IMR-90 (cell line): ENCODE measurements at regions not wholly inside any gene's neighbourhood (a gene's known extent, or its start where the extent isn't known, plus 50 kb on each side); places are given as distances from the start of the nearest gene placed in this dataset.

ENCODE experiments used
- ATAC-seq: fragments of 200-7000 bp; cut with Tn5 transposase; 2 replicates; pipeline ENCODE4 v1.9.1; 2020; ENCODE audit warnings: low read depth, mild to moderate bottlenecking, moderate library complexity
- BruUV-seq: library from RNA; stranded (reverse); fragments of 400-500 nt; replicated peaks from 2 replicates; lab custom pipeline; 2021; lab: Mats Ljungman, UMichigan
- CTCF ChIA-PET: fragments of 300-600 bp; formaldehyde crosslinking; extraction: SDS; loops from one replicate; lab custom pipeline; 2021; ENCODE audit warnings: antibody characterized with exemption; lab: Yijun Ruan, JAX
- POLR2A ChIA-PET: fragments of 300-600 bp; sonication (Branson Sonifier 250); formaldehyde crosslinking; loops from one replicate; lab custom pipeline; 2022; ENCODE audit warnings: antibody characterized with exemption; ENCODE audit not compliant: unreplicated experiment; lab: Charles Lee
- DNase-seq: peaks from one replicate; pipeline ENCODE4 v3.0.0; 2013
- H2AFZ ChIP-seq: replicated peaks from 2 replicates; pipeline ENCODE3; 2013; ENCODE audit warnings: low read length, mild to moderate bottlenecking; ENCODE audit not compliant: poor library complexity
- H2AK5ac ChIP-seq: 2 replicates; pipeline ENCODE4 v1.6.1; 2013; ENCODE audit warnings: low read depth, low read length, inconsistent platforms
- H2AK9ac ChIP-seq: replicated peaks from 2 replicates; pipeline ENCODE3; 2013; ENCODE audit warnings: mild to moderate bottlenecking, low read depth, low read length, moderate library complexity; ENCODE audit not compliant: poor library complexity
- H2BK120ac ChIP-seq: 2 replicates; pipeline ENCODE4 v1.6.1; 2013; ENCODE audit warnings: low read depth, low read length, inconsistent platforms
- H2BK15ac ChIP-seq: 3 replicates; pipeline ENCODE4 v1.6.1; 2013; ENCODE audit warnings: low read depth, low read length, inconsistent platforms
- H2BK20ac ChIP-seq: 2 replicates; pipeline ENCODE4 v1.6.1; 2013; ENCODE audit warnings: low read depth, mild to moderate bottlenecking, inconsistent platforms, low read length, moderate library complexity
- H2BK5ac ChIP-seq: 2 replicates; pipeline ENCODE4 v1.6.1; 2013; ENCODE audit warnings: mild to moderate bottlenecking, low read depth, low read length, inconsistent platforms; ENCODE audit not compliant: poor library complexity, severe bottlenecking
- H3K14ac ChIP-seq: replicated peaks from 2 replicates; pipeline ENCODE4 v1.6.1; 2013; ENCODE audit warnings: low read depth, low read length, inconsistent platforms
- H3K18ac ChIP-seq: 2 replicates; pipeline ENCODE4 v1.6.1; 2013; ENCODE audit warnings: low read depth, low read length, control low read depth
- H3K23ac ChIP-seq: 2 replicates; pipeline ENCODE4 v1.6.1; 2013; ENCODE audit warnings: low read depth, low read length, inconsistent platforms
- H3K27ac ChIP-seq: 2 replicates; pipeline ENCODE4 v1.5.1; 2013; ENCODE audit warnings: mild to moderate bottlenecking, control low read depth, low read length; ENCODE audit not compliant: insufficient read depth
- H3K27me3 ChIP-seq: 2 replicates; pipeline ENCODE4 v1.6.1; 2013; ENCODE audit warnings: low read length; ENCODE audit not compliant: control insufficient read depth, insufficient read depth
- H3K36me3 ChIP-seq: 2 replicates; pipeline ENCODE4 v1.6.1; 2013; ENCODE audit warnings: low read length, mixed read lengths; ENCODE audit not compliant: control insufficient read depth, insufficient read depth
- H3K4ac ChIP-seq: 2 replicates; pipeline ENCODE4 v1.6.1; 2013; ENCODE audit warnings: low read depth, low read length, inconsistent platforms
- H3K4me1 ChIP-seq: 2 replicates; pipeline ENCODE4 v1.6.1; 2013; ENCODE audit warnings: low read length, mixed read lengths; ENCODE audit not compliant: control insufficient read depth, insufficient read depth
- H3K4me2 ChIP-seq: 2 replicates; pipeline ENCODE4 v1.6.1; 2013; ENCODE audit warnings: low read depth, mild to moderate bottlenecking, control low read depth, low read length, moderate library complexity
- H3K4me3 ChIP-seq: 2 replicates; pipeline ENCODE4 v1.5.1; 2013; ENCODE audit warnings: low read depth, mild to moderate bottlenecking, control low read depth, low read length, moderate library complexity; ENCODE audit not compliant: insufficient read depth
- H3K56ac ChIP-seq: 2 replicates; pipeline ENCODE4 v1.6.1; 2013; ENCODE audit warnings: low read length, inconsistent platforms; ENCODE audit not compliant: insufficient read depth; ENCODE audit errors: extremely low read depth
- H3K79me1 ChIP-seq, 2 experiments: 2 replicates each; pipeline ENCODE4 v1.6.1; 2013; ENCODE audit warnings: low read length in 2 of 2, inconsistent platforms in 1 of 2, low read depth in 1 of 2
- H3K9ac ChIP-seq: 2 replicates; pipeline ENCODE4 v1.6.1; 2013; ENCODE audit warnings: low read depth, low read length, control low read depth
- H3K9me1 ChIP-seq: 2 replicates; pipeline ENCODE4 v1.6.1; 2013; ENCODE audit warnings: low read length, inconsistent platforms; ENCODE audit not compliant: insufficient read depth
- H3K9me3 ChIP-seq: 2 replicates; pipeline ENCODE4 v1.6.1; 2013; ENCODE audit warnings: low read length; ENCODE audit not compliant: control insufficient read depth, insufficient read depth
- H4K20me1 ChIP-seq: 2 replicates; pipeline ENCODE4 v1.6.1; 2013; ENCODE audit warnings: low read length, inconsistent platforms; ENCODE audit not compliant: insufficient read depth
- H4K5ac ChIP-seq: 2 replicates; pipeline ENCODE4 v1.6.1; 2013; ENCODE audit warnings: mild to moderate bottlenecking, low read depth, low read length, control low read depth
- H4K8ac ChIP-seq, 2 experiments: 2 replicates each; pipeline ENCODE4 v1.6.1; 2013; ENCODE audit warnings: low read depth in 2 of 2, low read length in 2 of 2, control low read depth in 1 of 2, inconsistent platforms in 1 of 2
- H4K91ac ChIP-seq: 2 replicates; pipeline ENCODE4 v1.6.1; 2013; ENCODE audit warnings: low read depth, low read length, inconsistent platforms; ENCODE audit not compliant: insufficient read depth
- BHLHE40 ChIP-seq: fragments of 150-350 bp; IDR thresholded peaks from 2 replicates; pipeline ENCODE4 v1.6.1; 2016; ENCODE audit warnings: mild to moderate bottlenecking, low read depth, low read length
- CEBPB ChIP-seq: IDR thresholded peaks from 2 replicates; pipeline ENCODE4 v1.6.1; 2012; ENCODE audit warnings: low read depth, low read length, improper control_type of control experiment
- CHD1 ChIP-seq: IDR thresholded peaks from 2 replicates; pipeline ENCODE4 v1.6.1; 2012; ENCODE audit warnings: low read depth, low read length, improper control_type of control experiment
- CTCF ChIP-seq: conservative IDR thresholded peaks from 2 replicates; pipeline ENCODE4 v1.5.1; 2012; ENCODE audit warnings: mild to moderate bottlenecking, low read depth, low read length, improper control_type of control experiment
- ELK1 ChIP-seq: fragments of 150-350 bp; IDR thresholded peaks from 2 replicates; pipeline ENCODE4 v1.6.1; 2016; ENCODE audit warnings: low read depth, mild to moderate bottlenecking, low read length, moderate library complexity, borderline replicate concordance
- FOS ChIP-seq: fragments of 150-350 bp; IDR thresholded peaks from 2 replicates; pipeline ENCODE4 v1.6.1; 2016; ENCODE audit warnings: low read depth, low read length
- MAFK ChIP-seq: IDR thresholded peaks from 2 replicates; pipeline ENCODE4 v1.6.1; 2012; ENCODE audit warnings: low read depth, low read length, improper control_type of control experiment
- MAZ ChIP-seq: IDR thresholded peaks from 2 replicates; pipeline ENCODE4 v1.6.1; 2012; ENCODE audit warnings: low read depth, mild to moderate bottlenecking, low read length, improper control_type of control experiment, moderate library complexity, borderline replicate concordance
- MXI1 ChIP-seq: IDR thresholded peaks from 2 replicates; pipeline ENCODE4 v1.6.1; 2012; ENCODE audit warnings: low read depth, mild to moderate bottlenecking, low read length, moderate library complexity, borderline replicate concordance
- NFE2L2 ChIP-seq: fragments of 150-350 bp; IDR thresholded peaks from 2 replicates; pipeline ENCODE4 v1.6.1; 2016; ENCODE audit warnings: low read depth, mild to moderate bottlenecking, low read length
- POLR2A ChIP-seq: IDR thresholded peaks from 2 replicates; pipeline ENCODE4 v1.6.1; 2012; ENCODE audit warnings: mild to moderate bottlenecking, low read depth, low read length
- RAD21 ChIP-seq: IDR thresholded peaks from 2 replicates; pipeline ENCODE4 v1.6.1; 2012; ENCODE audit warnings: low read length, improper control_type of control experiment
- RCOR1 ChIP-seq: IDR thresholded peaks from 2 replicates; pipeline ENCODE4 v1.6.1; 2012; ENCODE audit warnings: mild to moderate bottlenecking, low read length, improper control_type of control experiment; ENCODE audit not compliant: insufficient replicate concordance
- RFX5 ChIP-seq: IDR thresholded peaks from 2 replicates; pipeline ENCODE4 v1.8.0; 2012; ENCODE audit warnings: low read depth, mild to moderate bottlenecking, low read length, moderate library complexity
- SMC3 ChIP-seq: fragments of 150-350 bp; IDR thresholded peaks from 2 replicates; pipeline ENCODE4 v1.6.1; 2016; ENCODE audit warnings: low read depth, mild to moderate bottlenecking, antibody characterized with exemption, low read length, moderate library complexity
- USF2 ChIP-seq: fragments of 150-350 bp; IDR thresholded peaks from 2 replicates; pipeline ENCODE4 v1.6.1; 2017; ENCODE audit warnings: mild to moderate bottlenecking, antibody characterized with exemption, low read length, low read depth
- WGBS, 2 experiments: methylation state at CpG; one replicate each; pipeline versions ENCODE4 v1.1.5 to v1.1.7; 2013; ENCODE audit warnings: missing lambda C conversion rate in 2 of 2; ENCODE audit not compliant: insufficient read length in 1 of 2; ENCODE audit errors: extremely low coverage in 2 of 2; 5-methylcytosine and 5-hydroxymethylcytosine counted together
- dilution Hi-C: fragments of 300-500 bp; cut with HindIII; formaldehyde crosslinking; loops from one replicate; pipeline ENCODE4 v1.14.3; 2018; ENCODE audit warnings: low sequenced_read_pairs; ENCODE audit not compliant: unreplicated experiment
- in situ Hi-C: fragments of 300-500 bp; cut with MboI; formaldehyde crosslinking; loops from 3 replicates; pipeline ENCODE4 v1.14.3; 2019; ENCODE audit warnings: low sequenced_read_pairs, inconsistent platforms, mixed read lengths
- intact Hi-C: fragments of 100-400 bp; cut with micrococcal nuclease; formaldehyde crosslinking; loops from 2 replicates; pipeline ENCODE4 v1.10.0; 2022

GRCh38 chr21:33994373-33994772 lies 78.8 kb upstream of the ATP5PO start:
- H2BK120ac ChIP-seq = no peak overlapping the region
- no peak overlapping the region for H3K4me2 ChIP-seq
- in situ Hi-C loops = no loop called here
- DNase-seq (no peak), ATAC-seq (no peak)
- H3K27ac ChIP-seq = no peak overlapping the region
- intact Hi-C loops = no loop called here
- H3K23ac ChIP-seq = no peak overlapping the region
- H3K4me1 ChIP-seq = no peaks in the 10 kb centered on the region
- no peak overlapping the region for H3K18ac ChIP-seq
- POLR2A ChIA-PET = no interaction called here
- H4K8ac ChIP-seq = no peak overlapping the region
- H3K9me1 ChIP-seq = no peaks in the 10 kb centered on the region
- TF ChIP-seq RCOR1 (no peak), BHLHE40 (no peak), USF2 (no peak), CEBPB (no peak), POLR2A (no peak), ELK1 (no peak), RFX5 (no peak), SMC3 (no peak), MXI1 (no peak), RAD21 (no peak), FOS (no peak), NFE2L2 (no peak), MAZ (no peak), MAFK (no peak), CHD1 (no peak), CTCF (no peak)
- no peak overlapping the region for H2AK9ac ChIP-seq
- no peaks in the 10 kb centered on the region for H3K36me3 ChIP-seq
- peaks cover 7% of the 10 kb centered on the region for H3K9me3 ChIP-seq
- H2BK15ac ChIP-seq = no peak overlapping the region
- no peak overlapping the region for H3K9ac ChIP-seq
- no peak overlapping the region for H2BK20ac ChIP-seq
- H2AFZ ChIP-seq = no peak overlapping the region
- WGBS, 2 experiments = no CpG with 5 or more reads among the region's 5 CpGs
- H3K79me1 ChIP-seq = no peaks in the 10 kb centered on the region
- CTCF ChIA-PET = interaction anchor here (0.5 kb wide), 1 partner anchor 22 kb away, joined by 3 read pairs; no protein-coding TSS in a partner anchor
- no TSS peak for BruUV-seq
- H3K4ac ChIP-seq = no peak overlapping the region
- H4K5ac ChIP-seq = no peak overlapping the region
- H4K20me1 ChIP-seq = no peaks in the 10 kb centered on the region
- no peak overlapping the region for H3K14ac ChIP-seq
- H4K91ac ChIP-seq = no peak overlapping the region
- H3K56ac ChIP-seq = no peak overlapping the region
- peaks cover 8% of the 10 kb centered on the region for H3K27me3 ChIP-seq
- dilution Hi-C loops = no loop called here
- H2BK5ac ChIP-seq = no peak overlapping the region
- H2AK5ac ChIP-seq = no peak overlapping the region
- no peak overlapping the region for H3K4me3 ChIP-seq
